Epithelial cell of proximal tubule (primary cell): ENCODE measurements at regions not wholly inside any gene's neighbourhood (a gene's known extent, or its start where the extent isn't known, plus 50 kb on each side); places are given as distances from the start of the nearest gene placed in this dataset.

Experiments
- DNase-seq: peaks from one replicate; pipeline ENCODE4 v3.0.0-alpha.2; 2011; ENCODE audit warnings: low read depth
- H3K4me3 ChIP-seq: 2 replicates; pipeline ENCODE4 v1.5.1; 2011; ENCODE audit warnings: low read depth, mild to moderate bottlenecking, low read length
- TF ChIP-seq, protein P1 (sequence below): conservative IDR thresholded peaks from 2 replicates; pipeline ENCODE4 v1.5.1; 2012; ENCODE audit warnings: low read depth, mild to moderate bottlenecking, low read length

GRCh38 chr20:52624281-52624680 is 347.9 kb upstream of the TSHZ2 start:
- no peak overlapping the region for H3K4me3 ChIP-seq
- TF ChIP-seq, protein P1, sequence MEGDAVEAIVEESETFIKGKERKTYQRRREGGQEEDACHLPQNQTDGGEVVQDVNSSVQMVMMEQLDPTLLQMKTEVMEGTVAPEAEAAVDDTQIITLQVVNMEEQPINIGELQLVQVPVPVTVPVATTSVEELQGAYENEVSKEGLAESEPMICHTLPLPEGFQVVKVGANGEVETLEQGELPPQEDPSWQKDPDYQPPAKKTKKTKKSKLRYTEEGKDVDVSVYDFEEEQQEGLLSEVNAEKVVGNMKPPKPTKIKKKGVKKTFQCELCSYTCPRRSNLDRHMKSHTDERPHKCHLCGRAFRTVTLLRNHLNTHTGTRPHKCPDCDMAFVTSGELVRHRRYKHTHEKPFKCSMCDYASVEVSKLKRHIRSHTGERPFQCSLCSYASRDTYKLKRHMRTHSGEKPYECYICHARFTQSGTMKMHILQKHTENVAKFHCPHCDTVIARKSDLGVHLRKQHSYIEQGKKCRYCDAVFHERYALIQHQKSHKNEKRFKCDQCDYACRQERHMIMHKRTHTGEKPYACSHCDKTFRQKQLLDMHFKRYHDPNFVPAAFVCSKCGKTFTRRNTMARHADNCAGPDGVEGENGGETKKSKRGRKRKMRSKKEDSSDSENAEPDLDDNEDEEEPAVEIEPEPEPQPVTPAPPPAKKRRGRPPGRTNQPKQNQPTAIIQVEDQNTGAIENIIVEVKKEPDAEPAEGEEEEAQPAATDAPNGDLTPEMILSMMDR, result no peak
- no peak for DNase-seq

GRCh38 chr20:52622081-52622480 is 350.1 kb upstream of the TSHZ2 start:
- H3K4me3 ChIP-seq, result no peak overlapping the region
- TF ChIP-seq, protein P1, result no peak
- DNase-seq, result no peak

DNA sequence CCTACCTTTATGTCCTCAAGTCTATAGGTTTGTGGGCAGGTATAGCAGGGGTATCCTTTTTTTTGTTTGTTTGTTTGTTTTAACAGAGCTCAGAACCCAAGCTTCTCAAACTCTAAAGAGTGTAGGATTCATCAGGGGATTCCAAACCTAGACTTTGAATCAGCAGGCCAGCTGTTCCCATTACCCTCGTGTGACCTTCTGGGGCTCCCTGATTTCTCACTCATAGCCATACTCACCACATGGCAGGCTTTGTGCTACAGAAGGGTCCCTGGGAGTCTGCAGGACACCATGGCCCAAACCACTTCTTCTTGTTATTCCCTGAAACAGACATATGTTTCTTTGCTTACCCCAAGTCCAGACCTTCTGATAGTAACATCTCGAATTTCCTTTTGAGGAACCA is 350.8 kb upstream of the TSHZ2 start:
- TF ChIP-seq, protein P1, result no peak
- H3K4me3 ChIP-seq, result no peak overlapping the region

GRCh38 chr20:52619671-52620070 is 352.5 kb upstream of the TSHZ2 start:
- no peak overlapping the region for H3K4me3 ChIP-seq
- no peak for DNase-seq
- TF ChIP-seq, protein P1, result no peak

More for the DNA sequence above, 350.8 kb upstream of the TSHZ2 start:
- DNase-seq, result no peak

- TF ChIP-seq, protein P1, result no peak
- no peak overlapping the region for H3K4me3 ChIP-seq
- DNase-seq, result no peak
Observed at GRCh38 chr20:52619101-52619500, 353.1 kb upstream of the TSHZ2 start.

GRCh38 chr20:52616629-52617028 is 355.5 kb upstream of the TSHZ2 start:
- H3K4me3 ChIP-seq, result no peak overlapping the region
- DNase-seq, result no peak
- TF ChIP-seq, protein P1, result no peak

GRCh38 chr20:52614051-52614863 is 357.9 kb upstream of the TSHZ2 start:
- TF ChIP-seq, protein P1, result no peak
- no peak for DNase-seq
- H3K4me3 ChIP-seq, result no peak overlapping the region
